CD4-positive, CD25-positive, alpha-beta regulatory T cell (primary cell): ENCODE measurements at regions not wholly inside any gene's neighbourhood (a gene's known extent, or its start where the extent isn't known, plus 50 kb on each side); places are given as distances from the start of the nearest gene placed in this dataset.

ENCODE experiments used
- ATAC-seq, 2 donors: fragments of 150-1000 bp; cut with Tn5 transposase; one replicate each; pipeline ENCODE4 v1.10.0; 2021; ENCODE audit warnings: low read depth in 2 of 2, moderate number of reproducible peaks in 2 of 2, moderate library complexity in 1 of 2
- DNase-seq, 3 donors: peaks; one replicate each; pipeline versions ENCODE4 v3.0.0 to v3.0.0-alpha.2; 2012 to 2022; ENCODE audit warnings: mixed read lengths in 1 of 3
- H3K27ac ChIP-seq: one replicate; pipeline ENCODE4 v1.7.0; 2013; ENCODE audit warnings: mild to moderate bottlenecking, low read length; ENCODE audit not compliant: insufficient read depth, poor library complexity, severe bottlenecking
- H3K27me3 ChIP-seq: one replicate; pipeline ENCODE4 v1.7.0; 2013; ENCODE audit warnings: low read length; ENCODE audit not compliant: control insufficient read depth, insufficient read depth
- H3K36me3 ChIP-seq: one replicate; pipeline ENCODE4 v1.7.0; 2013; ENCODE audit warnings: mild to moderate bottlenecking, low read length, moderate library complexity; ENCODE audit not compliant: control insufficient read depth, insufficient read depth
- H3K4me1 ChIP-seq: 2 replicates; pipeline ENCODE4 v1.7.0; 2013; ENCODE audit warnings: mild to moderate bottlenecking, low read length; ENCODE audit not compliant: insufficient read depth, control insufficient read depth, poor library complexity, severe bottlenecking
- H3K4me3 ChIP-seq: one replicate; pipeline ENCODE4 v1.7.0; 2013; ENCODE audit warnings: low read depth, mild to moderate bottlenecking, low read length, moderate library complexity
- H3K9me3 ChIP-seq, 2 experiments: 1 replicate in 1 of 2; 2 replicates in 1 of 2; pipeline ENCODE4 v1.7.0; 2013; ENCODE audit warnings: low read length in 2 of 2, mild to moderate bottlenecking in 1 of 2, moderate library complexity in 1 of 2; ENCODE audit not compliant: control insufficient read depth in 2 of 2
- H3K27ac Mint-ChIP-seq, 3 donors: one replicate each; pipeline ENCODE4 v1.8.0; 2020 to 2022; ENCODE audit warnings: mild to moderate bottlenecking in 3 of 3, mixed read lengths in 3 of 3, moderate library complexity in 2 of 3
- H3K27me3 Mint-ChIP-seq: one replicate; pipeline ENCODE4 v1.8.0; 2022; ENCODE audit warnings: mild to moderate bottlenecking, mixed read lengths
- H3K36me3 Mint-ChIP-seq: one replicate; pipeline ENCODE4 v1.8.0; 2020; ENCODE audit warnings: mixed read lengths
- H3K4me1 Mint-ChIP-seq, 4 donors: one replicate each; pipeline ENCODE4 v1.8.0; 2020 to 2022; ENCODE audit warnings: mixed read lengths in 4 of 4, mild to moderate bottlenecking in 1 of 4
- H3K4me3 Mint-ChIP-seq, 4 donors: one replicate each; pipeline ENCODE4 v1.8.0; 2020 to 2022; ENCODE audit warnings: mild to moderate bottlenecking in 4 of 4, mixed read lengths in 4 of 4, moderate library complexity in 3 of 4
- H3K9me3 Mint-ChIP-seq, 7 donors: one replicate each; pipeline ENCODE4 v1.8.0; 2020 to 2022; ENCODE audit warnings: mixed read lengths in 7 of 7, mild to moderate bottlenecking in 3 of 7, moderate library complexity in 2 of 7

DNA sequence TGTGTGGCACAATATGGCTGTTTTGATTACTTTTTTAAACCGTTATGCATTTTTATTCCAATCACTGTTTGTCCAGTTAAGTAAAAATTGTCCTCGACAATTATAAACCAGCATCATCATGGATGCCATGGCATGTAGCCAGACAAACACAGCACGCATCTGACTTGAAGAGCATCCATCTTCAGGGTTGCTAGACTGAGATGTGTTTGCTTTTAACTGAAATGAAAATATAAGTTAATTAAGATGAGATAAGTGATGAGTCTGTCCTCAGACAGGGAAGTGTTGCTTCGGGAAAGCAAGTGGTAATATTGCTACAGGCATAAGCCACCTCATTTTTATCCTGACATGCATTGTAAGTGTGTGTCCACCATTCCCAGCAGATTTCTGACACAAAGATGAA, 92.8 kb upstream of the TPP2 start:
- Mint-ChIP-seq H3K27ac (no peak overlapping the region), H3K9me3 (peaks cover 0 to 5% (median 2%) of the 10 kb centered on the region in 7 donors), H3K36me3 (no peaks in the 10 kb centered on the region), H3K4me3 (no peak overlapping the region), H3K27me3 (peaks cover 4% of the 10 kb centered on the region), H3K4me1 (no peaks in the 10 kb centered on the region)
- ATAC-seq: no peak
- Histone ChIP-seq H3K4me3 (no peak overlapping the region), H3K36me3 (no peaks in the 10 kb centered on the region), H3K4me1 (no peaks in the 10 kb centered on the region), H3K27me3 (peaks cover 6% of the 10 kb centered on the region), H3K9me3 (no peaks in the 10 kb centered on the region), H3K27ac (no peak overlapping the region)
- DNase-seq: no peak

DNA sequence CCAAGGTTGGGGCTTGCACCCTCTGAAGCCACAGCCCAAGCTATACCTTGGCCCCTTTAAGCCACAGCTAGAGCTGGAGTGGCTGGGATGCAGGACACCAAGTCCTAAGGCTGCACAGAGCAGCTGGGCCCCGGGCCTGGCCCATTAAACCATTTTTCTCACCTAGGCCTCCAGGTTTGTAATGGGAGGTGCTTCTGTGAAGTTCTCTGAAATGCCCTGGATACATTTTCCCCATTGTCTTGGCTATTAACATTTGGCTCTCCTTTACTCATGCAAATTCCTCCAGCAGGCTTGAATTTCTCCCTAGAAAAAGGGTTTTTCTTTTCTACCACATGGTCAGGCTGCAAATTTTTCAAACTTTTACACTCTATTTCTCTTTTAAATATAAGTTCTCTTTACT, 93.8 kb upstream of the FGF14 start:
- Mint-ChIP-seq H3K27ac (no peak overlapping the region), H3K4me1 (no peaks in the 10 kb centered on the region), H3K9me3 (peaks cover 0 to 5% (median 2%) of the 10 kb centered on the region in 7 donors), H3K36me3 (peaks cover 4% of the 10 kb centered on the region), H3K27me3 (peaks cover 4% of the 10 kb centered on the region), H3K4me3 (no peak overlapping the region)
- no peaks in the 10 kb centered on the region for H3K36me3 ChIP-seq
- no peaks in the 10 kb centered on the region for H3K9me3 ChIP-seq
- DNase-seq (no peak), ATAC-seq (no peak)
- H3K27me3 ChIP-seq: peaks cover under 1% of the 10 kb centered on the region
- H3K4me3 ChIP-seq: no peak overlapping the region
- no peak overlapping the region for H3K27ac ChIP-seq
- no peaks in the 10 kb centered on the region for H3K4me1 ChIP-seq

- DNase-seq (no peak), ATAC-seq (no peak)
- Histone ChIP-seq H3K27me3 (peaks cover 5% of the 10 kb centered on the region), H3K36me3 (no peaks in the 10 kb centered on the region), H3K27ac (no peak overlapping the region), H3K4me3 (no peak overlapping the region), H3K9me3 (no peaks in the 10 kb centered on the region), H3K4me1 (no peaks in the 10 kb centered on the region)
- H3K4me3 Mint-ChIP-seq: no peak overlapping the region
- H3K4me1 Mint-ChIP-seq: no peaks in the 10 kb centered on the region
- no peaks in the 10 kb centered on the region for H3K27me3 Mint-ChIP-seq
- H3K9me3 Mint-ChIP-seq: peaks cover 0 to 2% (median 0%) of the 10 kb centered on the region in 7 donors
- H3K27ac Mint-ChIP-seq: no peak overlapping the region
- no peaks in the 10 kb centered on the region for H3K36me3 Mint-ChIP-seq
These were observed 85.5 kb upstream of the FGF14 start for GRCh38 chr13:102487330-102487729.

GRCh38 chr13:102484329-102484728, 82.5 kb upstream of the FGF14 start:
- H3K27ac Mint-ChIP-seq: no peak overlapping the region
- peaks cover under 1% of the 10 kb centered on the region for H3K27me3 Mint-ChIP-seq
- H3K27ac ChIP-seq: no peak overlapping the region
- H3K36me3 Mint-ChIP-seq: no peaks in the 10 kb centered on the region
- no peaks in the 10 kb centered on the region for H3K9me3 Mint-ChIP-seq
- no peaks in the 10 kb centered on the region for H3K9me3 ChIP-seq
- no peak overlapping the region for H3K4me3 Mint-ChIP-seq
- DNase-seq (no peak), ATAC-seq (no peak)
- H3K4me3 ChIP-seq: no peak overlapping the region
- H3K4me1 ChIP-seq: no peaks in the 10 kb centered on the region
- no peaks in the 10 kb centered on the region for H3K4me1 Mint-ChIP-seq
- no peaks in the 10 kb centered on the region for H3K36me3 ChIP-seq
- peaks cover 5% of the 10 kb centered on the region for H3K27me3 ChIP-seq

DNA sequence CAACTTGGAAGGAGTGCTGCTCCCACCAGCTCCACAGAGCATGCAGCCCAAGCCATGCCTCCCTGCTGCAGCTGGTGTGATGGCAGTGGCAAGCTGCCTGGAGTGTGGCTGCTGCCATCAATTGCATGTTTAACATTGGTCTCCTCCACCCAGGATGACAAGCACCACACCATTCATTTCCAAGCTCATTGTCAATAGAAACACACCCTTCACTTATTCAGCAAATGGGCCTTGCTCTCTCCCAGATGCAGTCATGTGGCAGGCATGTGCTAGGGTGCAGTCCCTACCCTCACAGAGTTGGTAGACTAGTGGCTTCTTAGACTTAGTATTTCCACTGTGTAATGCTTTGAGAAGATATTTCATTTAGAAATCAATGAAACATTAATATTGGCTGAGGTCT, 70.8 kb upstream of the FGF14 start:
- H3K4me1 Mint-ChIP-seq: no peaks in the 10 kb centered on the region
- no peaks in the 10 kb centered on the region for H3K36me3 Mint-ChIP-seq
- no peak for DNase-seq

DNA sequence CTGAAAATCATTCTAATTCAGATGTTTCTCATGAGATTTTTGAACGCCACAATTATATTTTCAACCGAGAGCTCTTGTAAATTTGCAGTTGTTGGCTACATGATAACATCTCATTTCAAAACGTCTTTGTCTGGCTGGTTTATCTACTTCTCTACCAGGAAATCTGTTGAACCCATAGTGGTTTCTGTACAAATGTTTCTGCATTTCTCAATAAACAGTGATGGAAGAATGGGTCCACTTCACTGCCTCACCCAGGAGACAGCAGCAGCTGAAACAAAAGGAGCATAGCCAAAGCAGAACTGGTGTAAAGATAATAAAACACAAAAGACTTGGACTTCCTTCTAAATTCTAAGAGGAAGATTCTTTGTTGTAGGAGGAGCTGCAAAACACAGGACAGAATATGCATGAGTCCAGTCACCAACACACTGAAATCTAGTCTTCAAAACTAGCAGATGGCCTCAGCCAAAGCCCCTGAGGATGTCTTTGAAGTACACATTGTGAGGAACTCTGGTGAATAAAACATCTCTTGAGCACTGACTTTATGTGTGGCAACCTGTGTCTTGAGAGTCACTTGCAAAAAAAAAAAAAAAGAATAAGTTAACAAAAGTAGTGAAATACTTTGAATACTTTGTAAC, 68.6 kb upstream of the FGF14 start:
- Histone ChIP-seq H3K4me1 (no peaks in the 10 kb centered on the region), H3K27ac (no peak overlapping the region), H3K27me3 (no peaks in the 10 kb centered on the region), H3K9me3 (no peaks in the 10 kb centered on the region), H3K36me3 (no peaks in the 10 kb centered on the region), H3K4me3 (no peak overlapping the region)
- no peak overlapping the region for H3K27ac Mint-ChIP-seq
- peaks cover 12% of the 10 kb centered on the region for H3K27me3 Mint-ChIP-seq
- no peak overlapping the region for H3K4me3 Mint-ChIP-seq
- no peak for DNase-seq
- H3K9me3 Mint-ChIP-seq: peaks cover 0 to 5% (median 0%) of the 10 kb centered on the region in 7 donors
- H3K4me1 Mint-ChIP-seq: no peaks in the 10 kb centered on the region
- no peak for ATAC-seq
- no peaks in the 10 kb centered on the region for H3K36me3 Mint-ChIP-seq

More for the DNA sequence above, 70.8 kb upstream of the FGF14 start:
- Histone ChIP-seq H3K4me3 (no peak overlapping the region), H3K27ac (no peak overlapping the region), H3K27me3 (no peaks in the 10 kb centered on the region), H3K9me3 (no peaks in the 10 kb centered on the region), H3K36me3 (no peaks in the 10 kb centered on the region), H3K4me1 (no peaks in the 10 kb centered on the region)
- Mint-ChIP-seq H3K4me3 (no peak overlapping the region), H3K27me3 (peaks cover 5% of the 10 kb centered on the region), H3K9me3 (peaks cover 0 to 5% (median 0%) of the 10 kb centered on the region in 7 donors), H3K27ac (no peak overlapping the region)
- ATAC-seq: no peak

GRCh38 chr13:102466610-102467190, 64.9 kb upstream of the FGF14 start:
- peaks cover 6% of the 10 kb centered on the region for H3K27me3 Mint-ChIP-seq
- H3K27ac ChIP-seq: no peak overlapping the region
- ATAC-seq: no peak
- H3K36me3 Mint-ChIP-seq: no peaks in the 10 kb centered on the region
- H3K4me1 Mint-ChIP-seq: no peaks in the 10 kb centered on the region
- H3K27me3 ChIP-seq: no peaks in the 10 kb centered on the region
- H3K9me3 ChIP-seq: no peaks in the 10 kb centered on the region
- no peak overlapping the region for H3K4me3 ChIP-seq
- DNase-seq: no peak
- peaks cover 0 to 7% (median 0%) of the 10 kb centered on the region in 7 donors for H3K9me3 Mint-ChIP-seq
- H3K4me1 ChIP-seq: no peaks in the 10 kb centered on the region
- H3K4me3 Mint-ChIP-seq: no peak overlapping the region
- no peak overlapping the region for H3K27ac Mint-ChIP-seq
- H3K36me3 ChIP-seq: no peaks in the 10 kb centered on the region

DNA sequence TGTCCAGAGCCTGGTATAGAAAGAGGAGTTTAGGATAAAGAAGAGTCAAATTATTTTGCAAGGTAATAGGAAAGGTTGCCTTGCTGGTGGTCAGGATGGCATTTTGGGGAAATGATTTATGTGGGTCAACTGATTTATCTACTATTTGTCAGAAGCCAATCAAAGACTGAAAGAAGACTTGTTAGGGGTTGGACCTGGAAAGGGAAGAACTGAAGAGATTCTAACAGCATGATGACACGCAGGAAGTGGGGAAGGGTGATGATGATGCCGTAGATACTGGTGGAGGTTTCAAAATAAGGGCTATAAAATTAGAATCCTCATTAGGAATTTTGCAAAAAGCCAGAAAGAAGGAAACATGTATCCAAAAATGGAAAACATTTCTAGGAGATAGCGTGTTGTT, 60.7 kb upstream of the FGF14 start:
- H3K27me3 Mint-ChIP-seq: peaks cover 6% of the 10 kb centered on the region
- H3K4me1 Mint-ChIP-seq: peaks cover 0 to under 1% (median 0%) of the 10 kb centered on the region in 4 donors
- Histone ChIP-seq H3K4me3 (no peak overlapping the region), H3K36me3 (no peaks in the 10 kb centered on the region), H3K27me3 (no peaks in the 10 kb centered on the region), H3K9me3 (no peaks in the 10 kb centered on the region), H3K27ac (no peak overlapping the region), H3K4me1 (no peaks in the 10 kb centered on the region)
- H3K27ac Mint-ChIP-seq: no peak overlapping the region
- H3K36me3 Mint-ChIP-seq: no peaks in the 10 kb centered on the region
- H3K9me3 Mint-ChIP-seq: peaks cover 0 to 5% (median 0%) of the 10 kb centered on the region in 7 donors
- no peak overlapping the region for H3K4me3 Mint-ChIP-seq
- no peak for DNase-seq
- no peak for ATAC-seq
